ENCODE measurements at regions not wholly inside any gene's neighbourhood (a gene's known extent, or its start where the extent isn't known, plus 50 kb on each side); places are given as distances from the start of the nearest gene placed in this dataset.

DNA sequence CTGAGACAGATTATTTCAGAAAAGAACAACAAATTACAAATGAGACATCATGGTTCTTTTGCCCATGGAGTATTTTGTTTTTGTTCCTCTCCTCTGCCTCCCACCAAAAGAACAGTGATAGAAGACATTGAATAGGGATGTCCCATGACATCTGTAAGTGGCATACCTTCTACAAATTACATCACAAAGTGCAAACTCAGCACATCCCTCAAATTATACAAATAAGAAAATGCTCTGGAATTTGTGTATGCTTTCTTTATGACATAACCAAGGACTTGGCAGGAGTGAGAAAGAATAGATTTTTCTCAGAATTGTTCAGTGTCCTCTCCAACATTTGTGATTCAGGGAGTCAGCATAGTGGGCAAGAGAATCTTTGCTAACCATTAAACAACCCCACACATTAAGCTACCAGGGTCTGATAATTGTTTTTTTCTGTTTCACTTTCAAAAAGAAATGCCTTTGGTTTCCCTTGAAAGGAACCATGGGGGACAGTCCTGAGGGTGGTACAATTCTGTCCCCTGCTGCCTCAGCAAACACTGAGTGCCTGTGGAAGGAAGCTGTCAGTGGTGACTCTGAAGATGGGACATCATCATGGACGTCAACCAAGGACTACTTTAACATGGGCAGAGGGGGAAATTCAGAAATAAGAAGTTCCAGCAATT, 430.3 kb downstream of the AASDHPPT start:
- TF ChIP-seq, protein P1, sequence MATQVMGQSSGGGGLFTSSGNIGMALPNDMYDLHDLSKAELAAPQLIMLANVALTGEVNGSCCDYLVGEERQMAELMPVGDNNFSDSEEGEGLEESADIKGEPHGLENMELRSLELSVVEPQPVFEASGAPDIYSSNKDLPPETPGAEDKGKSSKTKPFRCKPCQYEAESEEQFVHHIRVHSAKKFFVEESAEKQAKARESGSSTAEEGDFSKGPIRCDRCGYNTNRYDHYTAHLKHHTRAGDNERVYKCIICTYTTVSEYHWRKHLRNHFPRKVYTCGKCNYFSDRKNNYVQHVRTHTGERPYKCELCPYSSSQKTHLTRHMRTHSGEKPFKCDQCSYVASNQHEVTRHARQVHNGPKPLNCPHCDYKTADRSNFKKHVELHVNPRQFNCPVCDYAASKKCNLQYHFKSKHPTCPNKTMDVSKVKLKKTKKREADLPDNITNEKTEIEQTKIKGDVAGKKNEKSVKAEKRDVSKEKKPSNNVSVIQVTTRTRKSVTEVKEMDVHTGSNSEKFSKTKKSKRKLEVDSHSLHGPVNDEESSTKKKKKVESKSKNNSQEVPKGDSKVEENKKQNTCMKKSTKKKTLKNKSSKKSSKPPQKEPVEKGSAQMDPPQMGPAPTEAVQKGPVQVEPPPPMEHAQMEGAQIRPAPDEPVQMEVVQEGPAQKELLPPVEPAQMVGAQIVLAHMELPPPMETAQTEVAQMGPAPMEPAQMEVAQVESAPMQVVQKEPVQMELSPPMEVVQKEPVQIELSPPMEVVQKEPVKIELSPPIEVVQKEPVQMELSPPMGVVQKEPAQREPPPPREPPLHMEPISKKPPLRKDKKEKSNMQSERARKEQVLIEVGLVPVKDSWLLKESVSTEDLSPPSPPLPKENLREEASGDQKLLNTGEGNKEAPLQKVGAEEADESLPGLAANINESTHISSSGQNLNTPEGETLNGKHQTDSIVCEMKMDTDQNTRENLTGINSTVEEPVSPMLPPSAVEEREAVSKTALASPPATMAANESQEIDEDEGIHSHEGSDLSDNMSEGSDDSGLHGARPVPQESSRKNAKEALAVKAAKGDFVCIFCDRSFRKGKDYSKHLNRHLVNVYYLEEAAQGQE (IDR thresholded peaks at IDR 0.05; ENCODE audit: insufficient read depth in 1 of 2, low read depth in 2 of 2, low read length in 1 of 2), result no peak
- TF ChIP-seq SIN3A (IDR thresholded peaks at IDR 0.05; ENCODE audit: borderline replicate concordance, insufficient read depth, low read depth, low read length) (no peak), CTCF (IDR thresholded peaks at IDR 0.05) (no peak), POLR2AphosphoS5 (IDR thresholded peaks at IDR 0.05; ENCODE audit: low read depth, low read length) (no peak), TCF7L2 (IDR thresholded peaks at IDR 0.05; ENCODE audit: low read depth, low read length) (no peak)
- H3K27me3 ChIP-seq (ENCODE audit: control insufficient read depth, insufficient read depth, low read length), result no peaks in the 10 kb centered on the region
- no peaks in the 10 kb centered on the region for H3K36me3 ChIP-seq (ENCODE audit: control insufficient read depth, insufficient read depth, low read length)
- H3K9me3 ChIP-seq (ENCODE audit: control insufficient read depth, insufficient read depth, low read depth, low read length), result no peaks in the 10 kb centered on the region; the same call in 1 of the 2 replicates
- ATAC-seq (no peak), DNase-seq (ENCODE audit: low read depth, low spot score) (no peak)
- in situ Hi-C loops (cut with HindIII; ENCODE audit: low pct_unique_long_range_greater_than_20kb, low sequenced_read_pairs) (no loop called here), intact Hi-C loops (cut with micrococcal nuclease; ENCODE audit: unreplicated experiment) (no loop called here)
- no peak overlapping the region for H3K4me3 ChIP-seq (ENCODE audit: low read depth in 2 of 2, low read length in 2 of 2)
- no TSS peak for BruUV-seq (replicated peaks)
- POLR2A ChIA-PET, result no interaction called here
- H3K27ac ChIP-seq (ENCODE audit: low read length), result no peak overlapping the region
- no peaks in the 10 kb centered on the region for H3K4me1 ChIP-seq (ENCODE audit: control insufficient read depth, insufficient read depth, low read length)
- CTCF ChIA-PET, result no interaction called here

GRCh38 chr11:106514706-106515105, 437.2 kb downstream of the AASDHPPT start:
- Histone ChIP-seq H3K9me3 (ENCODE audit: control insufficient read depth, insufficient read depth, low read depth, low read length) (peaks cover 6% of the 10 kb centered on the region; the same call in 1 of the 2 replicates), H3K27me3 (ENCODE audit: control insufficient read depth, insufficient read depth, low read length) (no peaks in the 10 kb centered on the region), H3K4me3 (ENCODE audit: low read depth in 2 of 2, low read length in 2 of 2) (no peak overlapping the region), H3K4me1 (ENCODE audit: control insufficient read depth, insufficient read depth, low read length) (no peaks in the 10 kb centered on the region), H3K36me3 (ENCODE audit: control insufficient read depth, insufficient read depth, low read length) (no peaks in the 10 kb centered on the region), H3K27ac (ENCODE audit: low read length) (no peak overlapping the region)
- BruUV-seq (replicated peaks), result no TSS peak
- CTCF ChIA-PET, result no interaction called here
- intact Hi-C loops (cut with micrococcal nuclease; ENCODE audit: unreplicated experiment), result no loop called here
- POLR2A ChIA-PET, result no interaction called here
- in situ Hi-C loops (cut with HindIII; ENCODE audit: low pct_unique_long_range_greater_than_20kb, low sequenced_read_pairs), result no loop called here
- no peak for ATAC-seq
- TF ChIP-seq TCF7L2 (IDR thresholded peaks at IDR 0.05; ENCODE audit: low read depth, low read length), result no peak
- TF ChIP-seq, protein P1 (IDR thresholded peaks at IDR 0.05; ENCODE audit: insufficient read depth in 1 of 2, low read depth in 2 of 2, low read length in 1 of 2), result no peak
- TF ChIP-seq SIN3A (IDR thresholded peaks at IDR 0.05; ENCODE audit: borderline replicate concordance, insufficient read depth, low read depth, low read length), result no peak
- TF ChIP-seq POLR2AphosphoS5 (IDR thresholded peaks at IDR 0.05; ENCODE audit: low read depth, low read length), result no peak
- TF ChIP-seq CTCF (IDR thresholded peaks at IDR 0.05), result no peak
- DNase-seq (ENCODE audit: low read depth, low spot score), result no peak
